ENCODE measurements at regions not wholly inside any gene's neighbourhood (a gene's known extent, or its start where the extent isn't known, plus 50 kb on each side); places are given as distances from the start of the nearest gene placed in this dataset.
A peak's percentile ranks its signal among the peaks of the same experiment; 100 is the strongest.

DNA sequence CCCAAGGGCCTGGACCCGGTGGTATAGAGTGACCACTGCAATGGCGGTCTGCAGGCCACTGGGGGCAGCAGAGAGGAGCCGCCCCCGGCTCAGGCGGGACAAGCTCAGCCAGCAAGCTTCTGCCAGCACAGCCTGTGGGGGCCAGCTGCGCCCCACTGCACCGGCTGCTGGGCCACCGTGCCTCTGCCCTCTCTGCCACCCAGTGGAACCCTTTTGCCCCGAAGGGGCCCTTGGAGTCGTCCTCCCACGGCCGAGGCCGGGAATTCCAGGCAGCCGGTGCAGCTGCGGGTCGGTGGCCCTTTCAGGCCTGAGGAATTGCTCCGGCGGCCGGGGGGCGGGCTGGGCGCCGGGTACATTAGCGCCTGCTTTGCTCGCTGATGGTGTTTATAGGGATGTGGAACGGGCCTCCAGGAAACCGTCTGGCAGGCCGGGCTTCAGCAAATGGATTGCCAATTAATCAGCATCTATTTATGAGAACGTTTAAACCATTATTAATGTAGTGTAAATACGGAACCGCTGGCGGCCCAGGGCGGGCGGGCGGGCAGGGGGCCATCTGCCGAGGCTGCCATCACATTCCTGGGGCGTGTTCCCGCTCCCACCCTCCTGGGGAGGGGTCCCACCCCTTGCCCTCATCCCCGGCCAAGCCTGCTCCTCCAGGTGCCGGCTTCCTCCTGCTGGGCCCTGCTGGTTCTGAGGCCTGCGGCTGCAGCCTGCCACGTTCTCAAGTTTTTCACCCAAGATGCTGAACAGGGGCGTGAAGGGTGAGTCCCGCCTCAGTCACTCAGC, 127.4 kb downstream of the BARX1 start (continued):
- TF ChIP-seq, protein P1, sequence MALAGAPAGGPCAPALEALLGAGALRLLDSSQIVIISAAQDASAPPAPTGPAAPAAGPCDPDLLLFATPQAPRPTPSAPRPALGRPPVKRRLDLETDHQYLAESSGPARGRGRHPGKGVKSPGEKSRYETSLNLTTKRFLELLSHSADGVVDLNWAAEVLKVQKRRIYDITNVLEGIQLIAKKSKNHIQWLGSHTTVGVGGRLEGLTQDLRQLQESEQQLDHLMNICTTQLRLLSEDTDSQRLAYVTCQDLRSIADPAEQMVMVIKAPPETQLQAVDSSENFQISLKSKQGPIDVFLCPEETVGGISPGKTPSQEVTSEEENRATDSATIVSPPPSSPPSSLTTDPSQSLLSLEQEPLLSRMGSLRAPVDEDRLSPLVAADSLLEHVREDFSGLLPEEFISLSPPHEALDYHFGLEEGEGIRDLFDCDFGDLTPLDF (CRISPR knock-in tag; IDR thresholded peaks at IDR 0.05), result no peak
- TF ChIP-seq, protein P2, sequence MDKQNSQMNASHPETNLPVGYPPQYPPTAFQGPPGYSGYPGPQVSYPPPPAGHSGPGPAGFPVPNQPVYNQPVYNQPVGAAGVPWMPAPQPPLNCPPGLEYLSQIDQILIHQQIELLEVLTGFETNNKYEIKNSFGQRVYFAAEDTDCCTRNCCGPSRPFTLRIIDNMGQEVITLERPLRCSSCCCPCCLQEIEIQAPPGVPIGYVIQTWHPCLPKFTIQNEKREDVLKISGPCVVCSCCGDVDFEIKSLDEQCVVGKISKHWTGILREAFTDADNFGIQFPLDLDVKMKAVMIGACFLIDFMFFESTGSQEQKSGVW (CRISPR knock-in tag; IDR thresholded peaks at IDR 0.05; ENCODE audit: borderline replicate concordance), result no peak
- TF ChIP-seq HIVEP1 (CRISPR knock-in tag; IDR thresholded peaks at IDR 0.05), result 0 out of 2 replicates have a peak, but pooled peaks have one; percentile 49
- no peak for TF ChIP-seq HOXA7 (CRISPR knock-in tag; IDR thresholded peaks at IDR 0.05)
- TF ChIP-seq GPN1 (CRISPR knock-in tag; IDR thresholded peaks at IDR 0.05; ENCODE audit: borderline replicate concordance), result no peak
- TF ChIP-seq NKX3-1 (CRISPR knock-in tag; IDR thresholded peaks at IDR 0.05), result no peak
- no peak for TF ChIP-seq GATAD1 (CRISPR knock-in tag; IDR thresholded peaks at IDR 0.05)
- no peak for TF ChIP-seq NFKBIZ (CRISPR knock-in tag; IDR thresholded peaks at IDR 0.05)
- no peak for TF ChIP-seq CENPT (CRISPR knock-in tag; IDR thresholded peaks at IDR 0.05; ENCODE audit: low read depth)
- no peak for TF ChIP-seq TBP (CRISPR knock-in tag; IDR thresholded peaks at IDR 0.05)
- TF ChIP-seq ZFP90 (CRISPR knock-in tag; IDR thresholded peaks at IDR 0.05; ENCODE audit: borderline replicate concordance), result no peak
- TF ChIP-seq, protein P3, sequence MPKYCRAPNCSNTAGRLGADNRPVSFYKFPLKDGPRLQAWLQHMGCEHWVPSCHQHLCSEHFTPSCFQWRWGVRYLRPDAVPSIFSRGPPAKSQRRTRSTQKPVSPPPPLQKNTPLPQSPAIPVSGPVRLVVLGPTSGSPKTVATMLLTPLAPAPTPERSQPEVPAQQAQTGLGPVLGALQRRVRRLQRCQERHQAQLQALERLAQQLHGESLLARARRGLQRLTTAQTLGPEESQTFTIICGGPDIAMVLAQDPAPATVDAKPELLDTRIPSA (CRISPR knock-in tag; IDR thresholded peaks at IDR 0.05; ENCODE audit: borderline replicate concordance), result no peak
- TF ChIP-seq, protein P4, sequence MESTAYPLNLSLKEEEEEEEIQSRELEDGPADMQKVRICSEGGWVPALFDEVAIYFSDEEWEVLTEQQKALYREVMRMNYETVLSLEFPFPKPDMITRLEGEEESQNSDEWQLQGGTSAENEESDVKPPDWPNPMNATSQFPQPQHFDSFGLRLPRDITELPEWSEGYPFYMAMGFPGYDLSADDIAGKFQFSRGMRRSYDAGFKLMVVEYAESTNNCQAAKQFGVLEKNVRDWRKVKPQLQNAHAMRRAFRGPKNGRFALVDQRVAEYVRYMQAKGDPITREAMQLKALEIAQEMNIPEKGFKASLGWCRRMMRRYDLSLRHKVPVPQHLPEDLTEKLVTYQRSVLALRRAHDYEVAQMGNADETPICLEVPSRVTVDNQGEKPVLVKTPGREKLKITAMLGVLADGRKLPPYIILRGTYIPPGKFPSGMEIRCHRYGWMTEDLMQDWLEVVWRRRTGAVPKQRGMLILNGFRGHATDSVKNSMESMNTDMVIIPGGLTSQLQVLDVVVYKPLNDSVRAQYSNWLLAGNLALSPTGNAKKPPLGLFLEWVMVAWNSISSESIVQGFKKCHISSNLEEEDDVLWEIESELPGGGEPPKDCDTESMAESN (CRISPR knock-in tag; conservative IDR thresholded peaks at IDR 0.05), result 0 out of 2 replicates have a peak, but pooled peaks have one; percentile 32
- no peak for TF ChIP-seq REL (CRISPR knock-in tag; conservative IDR thresholded peaks at IDR 0.05)
- TF ChIP-seq GABPB1 (CRISPR knock-in tag; IDR thresholded peaks at IDR 0.05), result peak; percentile 46; the same call in 1 of the 2 replicates
- peak; percentile 39; the same call in 1 of the 2 replicates for TF ChIP-seq SP4 (CRISPR knock-in tag; IDR thresholded peaks at IDR 0.05)
- TF ChIP-seq, protein P5, sequence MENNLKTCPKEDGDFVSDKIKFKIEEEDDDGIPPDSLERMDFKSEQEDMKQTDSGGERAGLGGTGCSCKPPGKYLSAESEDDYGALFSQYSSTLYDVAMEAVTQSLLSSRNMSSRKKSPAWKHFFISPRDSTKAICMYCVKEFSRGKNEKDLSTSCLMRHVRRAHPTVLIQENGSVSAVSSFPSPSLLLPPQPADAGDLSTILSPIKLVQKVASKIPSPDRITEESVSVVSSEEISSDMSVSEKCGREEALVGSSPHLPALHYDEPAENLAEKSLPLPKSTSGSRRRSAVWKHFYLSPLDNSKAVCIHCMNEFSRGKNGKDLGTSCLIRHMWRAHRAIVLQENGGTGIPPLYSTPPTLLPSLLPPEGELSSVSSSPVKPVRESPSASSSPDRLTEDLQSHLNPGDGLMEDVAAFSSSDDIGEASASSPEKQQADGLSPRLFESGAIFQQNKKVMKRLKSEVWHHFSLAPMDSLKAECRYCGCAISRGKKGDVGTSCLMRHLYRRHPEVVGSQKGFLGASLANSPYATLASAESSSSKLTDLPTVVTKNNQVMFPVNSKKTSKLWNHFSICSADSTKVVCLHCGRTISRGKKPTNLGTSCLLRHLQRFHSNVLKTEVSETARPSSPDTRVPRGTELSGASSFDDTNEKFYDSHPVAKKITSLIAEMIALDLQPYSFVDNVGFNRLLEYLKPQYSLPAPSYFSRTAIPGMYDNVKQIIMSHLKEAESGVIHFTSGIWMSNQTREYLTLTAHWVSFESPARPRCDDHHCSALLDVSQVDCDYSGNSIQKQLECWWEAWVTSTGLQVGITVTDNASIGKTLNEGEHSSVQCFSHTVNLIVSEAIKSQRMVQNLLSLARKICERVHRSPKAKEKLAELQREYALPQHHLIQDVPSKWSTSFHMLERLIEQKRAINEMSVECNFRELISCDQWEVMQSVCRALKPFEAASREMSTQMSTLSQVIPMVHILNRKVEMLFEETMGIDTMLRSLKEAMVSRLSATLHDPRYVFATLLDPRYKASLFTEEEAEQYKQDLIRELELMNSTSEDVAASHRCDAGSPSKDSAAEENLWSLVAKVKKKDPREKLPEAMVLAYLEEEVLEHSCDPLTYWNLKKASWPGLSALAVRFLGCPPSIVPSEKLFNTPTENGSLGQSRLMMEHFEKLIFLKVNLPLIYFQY (CRISPR knock-in tag; IDR thresholded peaks at IDR 0.05; ENCODE audit: borderline replicate concordance), result no peak
- no peak for TF ChIP-seq ZNF274 (CRISPR knock-in tag; IDR thresholded peaks at IDR 0.05)

All from HepG2 (cell line).